B cell (primary cell): ENCODE measurements at regions not wholly inside any gene's neighbourhood (a gene's known extent, or its start where the extent isn't known, plus 50 kb on each side); places are given as distances from the start of the nearest gene placed in this dataset.

Experiments used
- ATAC-seq: fragments of 200-7000 bp; cut with Tn5 transposase; one replicate; pipeline ENCODE4 v1.10.0; 2021; ENCODE audit warnings: low read depth, mild to moderate bottlenecking, moderate number of reproducible peaks, moderate library complexity
- CTCF ChIA-PET: fragments of 350-600 bp; sonication (Branson Sonifier 250); formaldehyde crosslinking; loops from one replicate; lab custom pipeline; 2021; ENCODE audit warnings: antibody characterized with exemption, inconsistent platforms; lab: Charles Lee
- POLR2A ChIA-PET: fragments of 350-600 bp; sonication (Branson Sonifier 250); formaldehyde crosslinking; loops from one replicate; lab custom pipeline; 2021; ENCODE audit warnings: antibody characterized with exemption; lab: Charles Lee
- DNase-seq: peaks from one replicate; pipeline ENCODE4 v3.0.0; 2013
- H2AFZ ChIP-seq: 2 replicates; pipeline ENCODE4 v1.6.1; 2012; ENCODE audit warnings: mild to moderate bottlenecking, low read depth, low read length; ENCODE audit not compliant: insufficient read depth, poor library complexity, severe bottlenecking
- H3K27ac ChIP-seq, 2 donors: 1 replicate in 1 of 2; 2 replicates in 1 of 2; pipeline ENCODE4 v1.5.1; 2012 to 2013; ENCODE audit warnings: low read length in 2 of 2, mild to moderate bottlenecking in 2 of 2, moderate library complexity in 1 of 2
- H3K27me3 ChIP-seq, 4 experiments: fragments of 200-600 bp in 1 of 4; sonication (generic) in 1 of 4; replicated peaks in 1 of 4; 1 replicate in 2 of 4; 2 replicates in 2 of 4; pipeline versions ENCODE4 v1.6.1 to v1.7.0; 2013 to 2016; ENCODE audit warnings: low read length in 3 of 4, mild to moderate bottlenecking in 2 of 4, mixed read lengths in 1 of 4, moderate library complexity in 1 of 4; ENCODE audit not compliant: insufficient read depth in 4 of 4, control insufficient read depth in 3 of 4; ENCODE audit errors: control extremely low read depth in 1 of 4
- H3K36me3 ChIP-seq, 2 experiments: replicated peaks in 1 of 2; 1 replicate in 1 of 2; 2 replicates in 1 of 2; pipeline versions ENCODE4 v1.6.1 to v1.7.1; 2013; ENCODE audit warnings: low read length in 1 of 2; ENCODE audit not compliant: insufficient read depth in 2 of 2, control insufficient read depth in 1 of 2; ENCODE audit errors: control extremely low read depth in 1 of 2, extremely low read depth in 1 of 2
- H3K4me1 ChIP-seq, 2 donors: fragments of 200-600 bp in 1 of 2; sonication (generic) in 1 of 2; 1 replicate in 1 of 2; 2 replicates in 1 of 2; pipeline versions ENCODE4 v1.5.1 to v1.6.1; 2013 to 2017; ENCODE audit warnings: low read length in 2 of 2; ENCODE audit not compliant: control insufficient read depth in 2 of 2, insufficient read depth in 2 of 2
- H3K4me2 ChIP-seq: replicated peaks from 2 replicates; pipeline ENCODE3; 2012; ENCODE audit warnings: mild to moderate bottlenecking, low read depth, low read length; ENCODE audit not compliant: poor library complexity, severe bottlenecking
- H3K4me3 ChIP-seq, 5 experiments: fragments of 200-600 bp in 1 of 5; sonication (generic) in 1 of 5; 1 replicate in 3 of 5; 2 replicates in 2 of 5; pipeline versions ENCODE4 v1.5.1 to v1.7.0; 2011 to 2016; ENCODE audit warnings: low read length in 4 of 5, mild to moderate bottlenecking in 4 of 5, low read depth in 2 of 5, control low read depth in 1 of 5, moderate library complexity in 1 of 5; ENCODE audit not compliant: insufficient read depth in 1 of 5; ENCODE audit errors: control extremely low read depth in 1 of 5, extremely low read depth in 1 of 5
- H3K79me2 ChIP-seq: fragments of 200-600 bp; sonication (generic); one replicate; pipeline ENCODE4 v1.6.0; 2016; ENCODE audit warnings: low read length; ENCODE audit not compliant: control insufficient read depth, insufficient read depth
- H3K9ac ChIP-seq: fragments of 200-600 bp; sonication (generic); 2 replicates; pipeline ENCODE4 v1.6.1; 2017; ENCODE audit warnings: mild to moderate bottlenecking, low read length, moderate library complexity
- H3K9me3 ChIP-seq, 3 donors: one replicate each; pipeline versions ENCODE4 v1.6.1 to v1.7.1; 2013; ENCODE audit warnings: low read length in 2 of 3; ENCODE audit not compliant: control insufficient read depth in 2 of 3, insufficient read depth in 1 of 3; ENCODE audit errors: control extremely low read depth in 1 of 3
- H4K20me1 ChIP-seq: 2 replicates; pipeline ENCODE4 v1.6.0; 2012; ENCODE audit warnings: mild to moderate bottlenecking, low read length; ENCODE audit not compliant: insufficient read depth, control insufficient read depth, poor library complexity, severe bottlenecking
- H3K27ac Mint-ChIP-seq: one replicate; pipeline ENCODE4 v1.8.0; 2021; ENCODE audit warnings: mixed read lengths
- H3K27me3 Mint-ChIP-seq: one replicate; pipeline ENCODE4 v1.8.0; 2021; ENCODE audit warnings: mixed read lengths
- H3K4me1 Mint-ChIP-seq: one replicate; pipeline ENCODE4 v1.8.0; 2021; ENCODE audit warnings: mixed read lengths
- H3K4me3 Mint-ChIP-seq: one replicate; pipeline ENCODE4 v1.8.0; 2021; ENCODE audit warnings: mixed read lengths
- H3K9me3 Mint-ChIP-seq: one replicate; pipeline ENCODE4 v1.8.0; 2022; ENCODE audit warnings: mixed read lengths; ENCODE audit not compliant: insufficient read depth
- EZH2 ChIP-seq: IDR thresholded peaks from 2 replicates; pipeline ENCODE4 v1.6.1; 2012; ENCODE audit warnings: borderline replicate concordance, low read depth, mild to moderate bottlenecking, moderate library complexity, low read length; ENCODE audit not compliant: insufficient read depth, poor library complexity, severe bottlenecking
- WGBS: methylation state at CpG from one replicate; pipeline ENCODE4 v1.1.5; 2013; ENCODE audit warnings: missing lambda C conversion rate; ENCODE audit not compliant: insufficient coverage; 5-methylcytosine and 5-hydroxymethylcytosine counted together
- intact Hi-C: fragments of 100-400 bp; cut with micrococcal nuclease; formaldehyde crosslinking; loops from one replicate; pipeline ENCODE4 v1.10.0; 2022
- TF ChIP-seq, protein P1 (sequence below): fragments of 200-600 bp; IDR thresholded peaks from one replicate; pipeline ENCODE4 v1.8.0; 2022; ENCODE audit warnings: antibody characterized with exemption, mild to moderate bottlenecking

DNA sequence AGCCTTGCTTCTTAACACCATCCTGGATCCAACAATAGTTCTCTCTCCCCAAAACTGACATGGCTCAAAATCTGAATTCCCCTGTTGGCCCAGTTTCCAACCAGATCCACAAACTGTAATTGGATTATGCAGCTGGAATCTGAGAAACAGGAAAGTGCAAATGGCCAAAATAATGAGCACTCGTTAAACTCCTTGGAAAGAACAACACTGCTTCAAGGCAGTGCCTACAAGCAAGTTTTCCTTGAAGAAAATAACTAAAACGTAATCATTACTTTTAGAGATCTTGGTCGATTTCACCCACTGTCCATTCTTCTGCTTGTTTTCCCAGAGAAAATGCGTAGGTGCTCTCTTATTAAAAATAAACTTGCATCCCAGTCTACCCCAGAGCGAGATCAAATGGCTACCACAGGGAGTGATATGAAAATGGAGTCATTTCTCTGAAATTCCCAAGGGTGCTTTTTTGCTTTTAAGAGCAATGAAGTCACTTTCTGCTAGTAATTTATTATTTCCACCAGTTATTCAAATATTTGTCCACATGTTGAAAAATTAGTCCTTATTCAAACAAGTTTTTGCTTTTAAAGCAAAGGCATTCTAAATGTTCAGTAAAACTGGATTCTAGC lies 264.2 kb downstream of the C1D start:
- H3K27ac Mint-ChIP-seq: no peak overlapping the region
- Histone ChIP-seq H2AFZ (no peak overlapping the region), H3K4me1 (no peaks in the 10 kb centered on the region), H3K27me3 (peaks cover 0 to 2% (median 0%) of the 10 kb centered on the region in 4 experiments), H4K20me1 (no peaks in the 10 kb centered on the region), H3K79me2 (no peaks in the 10 kb centered on the region), H3K4me2 (no peak overlapping the region), H3K9ac (no peak overlapping the region), H3K9me3 (no peaks in the 10 kb centered on the region), H3K36me3 (no peaks in the 10 kb centered on the region), H3K27ac (no peak overlapping the region), H3K4me3 (no peak overlapping the region)
- CTCF ChIA-PET: no interaction called here
- no peak overlapping the region for H3K4me3 Mint-ChIP-seq
- 87% methylated on average over 3 of the region's 5 CpGs for WGBS
- no peak for DNase-seq
- peaks cover 31% of the 10 kb centered on the region for H3K27me3 Mint-ChIP-seq
- TF ChIP-seq, protein P1, sequence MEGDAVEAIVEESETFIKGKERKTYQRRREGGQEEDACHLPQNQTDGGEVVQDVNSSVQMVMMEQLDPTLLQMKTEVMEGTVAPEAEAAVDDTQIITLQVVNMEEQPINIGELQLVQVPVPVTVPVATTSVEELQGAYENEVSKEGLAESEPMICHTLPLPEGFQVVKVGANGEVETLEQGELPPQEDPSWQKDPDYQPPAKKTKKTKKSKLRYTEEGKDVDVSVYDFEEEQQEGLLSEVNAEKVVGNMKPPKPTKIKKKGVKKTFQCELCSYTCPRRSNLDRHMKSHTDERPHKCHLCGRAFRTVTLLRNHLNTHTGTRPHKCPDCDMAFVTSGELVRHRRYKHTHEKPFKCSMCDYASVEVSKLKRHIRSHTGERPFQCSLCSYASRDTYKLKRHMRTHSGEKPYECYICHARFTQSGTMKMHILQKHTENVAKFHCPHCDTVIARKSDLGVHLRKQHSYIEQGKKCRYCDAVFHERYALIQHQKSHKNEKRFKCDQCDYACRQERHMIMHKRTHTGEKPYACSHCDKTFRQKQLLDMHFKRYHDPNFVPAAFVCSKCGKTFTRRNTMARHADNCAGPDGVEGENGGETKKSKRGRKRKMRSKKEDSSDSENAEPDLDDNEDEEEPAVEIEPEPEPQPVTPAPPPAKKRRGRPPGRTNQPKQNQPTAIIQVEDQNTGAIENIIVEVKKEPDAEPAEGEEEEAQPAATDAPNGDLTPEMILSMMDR: no peak
- TF ChIP-seq EZH2: no peak
- intact Hi-C loops: no loop called here
- POLR2A ChIA-PET: no interaction called here
- ATAC-seq: no peak
- H3K9me3 Mint-ChIP-seq: no peaks in the 10 kb centered on the region
- H3K4me1 Mint-ChIP-seq: no peaks in the 10 kb centered on the region

DNA sequence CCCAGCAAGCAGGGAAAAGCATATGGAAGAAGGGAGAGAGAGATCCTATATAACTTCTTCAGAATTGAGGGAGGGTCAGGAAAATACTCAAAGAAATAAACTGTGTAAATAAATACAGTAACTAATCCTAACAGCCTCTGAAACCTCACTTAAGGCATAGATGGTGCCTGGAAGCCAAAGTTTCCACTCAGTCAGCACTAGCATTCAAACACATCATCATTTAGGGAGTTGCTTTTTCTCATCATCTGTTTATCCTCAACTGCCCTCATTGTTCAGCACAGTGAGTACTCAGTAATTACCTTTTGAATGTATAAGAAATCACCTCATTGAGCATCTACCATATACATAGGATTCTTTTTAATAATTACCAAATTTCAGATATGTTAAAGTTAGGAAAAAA lies 262.9 kb downstream of the C1D start:
- intact Hi-C loops: no loop called here
- TF ChIP-seq, protein P1: no peak
- TF ChIP-seq EZH2: no peak

More for the DNA sequence above, 262.9 kb downstream of the C1D start:
- Histone ChIP-seq H4K20me1 (no peaks in the 10 kb centered on the region), H3K9me3 (no peaks in the 10 kb centered on the region), H3K36me3 (no peaks in the 10 kb centered on the region), H3K9ac (no peak overlapping the region), H3K27ac (no peak overlapping the region), H3K79me2 (no peaks in the 10 kb centered on the region), H2AFZ (no peak overlapping the region), H3K4me1 (no peaks in the 10 kb centered on the region), H3K4me3 (no peak overlapping the region), H3K4me2 (no peak overlapping the region), H3K27me3 (peaks cover 0 to 4% (median 0%) of the 10 kb centered on the region in 4 experiments)
- DNase-seq: no peak
- ATAC-seq: no peak
- Mint-ChIP-seq H3K27me3 (peaks cover 32% of the 10 kb centered on the region), H3K4me3 (no peak overlapping the region), H3K27ac (no peak overlapping the region), H3K9me3 (no peaks in the 10 kb centered on the region), H3K4me1 (no peaks in the 10 kb centered on the region)
- CTCF ChIA-PET: no interaction called here
- POLR2A ChIA-PET: no interaction called here
